ENCODE measurements at regions not wholly inside any gene's neighbourhood (a gene's known extent, or its start where the extent isn't known, plus 50 kb on each side); places are given as distances from the start of the nearest gene placed in this dataset.

- no peak for DNase-seq (ENCODE audit: extremely low spot score, unreplicated experiment)
- Mint-ChIP-seq H3K4me3 (ENCODE audit: unreplicated experiment) (no peak overlapping the region), H3K36me3 (ENCODE audit: unreplicated experiment) (no peaks in the 10 kb centered on the region), H3K27ac (ENCODE audit: unreplicated experiment) (no peak overlapping the region), H3K27me3 (ENCODE audit: unreplicated experiment) (no peaks in the 10 kb centered on the region), H3K4me1 (ENCODE audit: unreplicated experiment) (no peaks in the 10 kb centered on the region), H3K9me3 (ENCODE audit: unreplicated experiment) (peaks cover 15% of the 10 kb centered on the region)
- TF ChIP-seq CTCF (IDR thresholded peaks at IDR 0.05), result no peak
Measured at GRCh38 chr15:25565470-25566264, 126.8 kb upstream of the UBE3A start.

GRCh38 chr15:25563596-25563995 is 124.8 kb upstream of the UBE3A start:
- Mint-ChIP-seq H3K4me1 (ENCODE audit: unreplicated experiment) (no peaks in the 10 kb centered on the region), H3K27ac (ENCODE audit: unreplicated experiment) (no peak overlapping the region), H3K36me3 (ENCODE audit: unreplicated experiment) (no peaks in the 10 kb centered on the region), H3K4me3 (ENCODE audit: unreplicated experiment) (no peak overlapping the region), H3K9me3 (ENCODE audit: unreplicated experiment) (peaks cover 15% of the 10 kb centered on the region), H3K27me3 (ENCODE audit: unreplicated experiment) (no peaks in the 10 kb centered on the region)
- DNase-seq (ENCODE audit: extremely low spot score, unreplicated experiment), result no peak
- TF ChIP-seq CTCF (IDR thresholded peaks at IDR 0.05), result no peak

- Mint-ChIP-seq H3K27ac (ENCODE audit: unreplicated experiment) (no peak overlapping the region), H3K4me1 (ENCODE audit: unreplicated experiment) (no peaks in the 10 kb centered on the region), H3K9me3 (ENCODE audit: unreplicated experiment) (peaks cover under 1% of the 10 kb centered on the region), H3K27me3 (ENCODE audit: unreplicated experiment) (no peaks in the 10 kb centered on the region), H3K36me3 (ENCODE audit: unreplicated experiment) (no peaks in the 10 kb centered on the region), H3K4me3 (ENCODE audit: unreplicated experiment) (no peak overlapping the region)
- TF ChIP-seq CTCF (IDR thresholded peaks at IDR 0.05), result no peak
- DNase-seq (ENCODE audit: extremely low spot score, unreplicated experiment), result no peak
Measured at GRCh38 chr15:25557926-25558325, 119.1 kb upstream of the UBE3A start.

- Mint-ChIP-seq H3K27me3 (ENCODE audit: unreplicated experiment) (no peaks in the 10 kb centered on the region), H3K4me1 (ENCODE audit: unreplicated experiment) (no peaks in the 10 kb centered on the region), H3K36me3 (ENCODE audit: unreplicated experiment) (no peaks in the 10 kb centered on the region), H3K4me3 (ENCODE audit: unreplicated experiment) (no peak overlapping the region), H3K9me3 (ENCODE audit: unreplicated experiment) (no peaks in the 10 kb centered on the region), H3K27ac (ENCODE audit: unreplicated experiment) (no peak overlapping the region)
- TF ChIP-seq CTCF (IDR thresholded peaks at IDR 0.05), result no peak
- DNase-seq (ENCODE audit: extremely low spot score, unreplicated experiment), result no peak
Measured at GRCh38 chr15:25556136-25556535, 117.3 kb upstream of the UBE3A start.

GRCh38 chr15:25554640-25555039 is 115.8 kb upstream of the UBE3A start:
- Mint-ChIP-seq H3K27ac (ENCODE audit: unreplicated experiment) (no peak overlapping the region), H3K36me3 (ENCODE audit: unreplicated experiment) (no peaks in the 10 kb centered on the region), H3K27me3 (ENCODE audit: unreplicated experiment) (no peaks in the 10 kb centered on the region), H3K4me3 (ENCODE audit: unreplicated experiment) (no peak overlapping the region), H3K9me3 (ENCODE audit: unreplicated experiment) (no peaks in the 10 kb centered on the region), H3K4me1 (ENCODE audit: unreplicated experiment) (no peaks in the 10 kb centered on the region)
- no peak for DNase-seq (ENCODE audit: extremely low spot score, unreplicated experiment)
- no peak for TF ChIP-seq CTCF (IDR thresholded peaks at IDR 0.05)

Data from osteocyte (in vitro differentiated cells).